Neuronal stem cell (in vitro differentiated cells): ENCODE measurements at regions not wholly inside any gene's neighbourhood (a gene's known extent, or its start where the extent isn't known, plus 50 kb on each side); places are given as distances from the start of the nearest gene placed in this dataset.
"Not testable (repeated sequence)": the region's sequence is repeated elsewhere in the genome, so short reads cannot be mapped to it uniquely, and the experiment has no call there.

Experiments used
- DNase-seq: peaks from one replicate; pipeline ENCODE4 v3.0.0-alpha.2; 2013; ENCODE audit warnings: low spot score
- H2AFZ ChIP-seq: one replicate; pipeline ENCODE4 v1.6.1; 2013; ENCODE audit warnings: mild to moderate bottlenecking, low read length, inconsistent platforms
- H2AK5ac ChIP-seq: 2 replicates; pipeline ENCODE4 v1.6.1; 2013; ENCODE audit warnings: low read depth, mild to moderate bottlenecking, inconsistent platforms, low read length, moderate library complexity, mixed read lengths
- H2BK120ac ChIP-seq: 2 replicates; pipeline ENCODE4 v1.6.1; 2013; ENCODE audit warnings: low read depth, mild to moderate bottlenecking, inconsistent platforms, low read length, moderate library complexity, mixed read lengths
- H2BK12ac ChIP-seq: one replicate; pipeline ENCODE4 v1.6.1; 2013; ENCODE audit warnings: low read length, inconsistent platforms
- H2BK15ac ChIP-seq: 2 replicates; pipeline ENCODE4 v1.6.1; 2013; ENCODE audit warnings: mild to moderate bottlenecking, low read length, inconsistent platforms, mixed read lengths
- H2BK5ac ChIP-seq: one replicate; pipeline ENCODE4 v1.6.1; 2013; ENCODE audit warnings: inconsistent platforms, mild to moderate bottlenecking, low read length, moderate library complexity
- H3K14ac ChIP-seq: one replicate; pipeline ENCODE4 v1.6.1; 2013; ENCODE audit warnings: low read length, inconsistent platforms
- H3K18ac ChIP-seq: 2 replicates; pipeline ENCODE4 v1.6.1; 2013; ENCODE audit warnings: low read length, inconsistent platforms
- H3K23ac ChIP-seq: 2 replicates; pipeline ENCODE4 v1.6.1; 2013; ENCODE audit warnings: low read depth, mild to moderate bottlenecking, mixed read lengths, low read length, inconsistent platforms; ENCODE audit not compliant: poor library complexity
- H3K27ac ChIP-seq: replicated peaks from 3 replicates; pipeline ENCODE4 v1.5.1; 2013; ENCODE audit warnings: low read length, inconsistent platforms
- H3K27me3 ChIP-seq, 3 experiments: 2 replicates each; pipeline ENCODE4 v1.6.1; 2013; ENCODE audit warnings: low read length in 3 of 3, mild to moderate bottlenecking in 2 of 3, inconsistent platforms in 1 of 3, low read depth in 1 of 3, mixed read lengths in 1 of 3, moderate library complexity in 1 of 3; ENCODE audit not compliant: control insufficient read depth in 3 of 3, insufficient read depth in 3 of 3
- H3K36me3 ChIP-seq, 2 donors: replicated peaks in 1 of 2; 2 replicates each; pipeline ENCODE4 v1.6.1; 2013; ENCODE audit warnings: low read length in 2 of 2; ENCODE audit not compliant: control insufficient read depth in 2 of 2, insufficient read depth in 2 of 2
- H3K4ac ChIP-seq: 2 replicates; pipeline ENCODE4 v1.6.1; 2013; ENCODE audit warnings: inconsistent platforms, mild to moderate bottlenecking, low read length, moderate library complexity
- H3K4me1 ChIP-seq, 2 donors: 1 replicate in 1 of 2; 2 replicates in 1 of 2; pipeline ENCODE4 v1.6.1; 2013; ENCODE audit warnings: low read length in 2 of 2, low read depth in 1 of 2; ENCODE audit not compliant: control insufficient read depth in 2 of 2, insufficient read depth in 1 of 2
- H3K4me2 ChIP-seq: one replicate; pipeline ENCODE4 v1.6.1; 2013; ENCODE audit warnings: mild to moderate bottlenecking, low read length, inconsistent platforms; ENCODE audit not compliant: insufficient read depth, poor library complexity, severe bottlenecking
- H3K4me3 ChIP-seq, 2 donors: 2 replicates each; pipeline ENCODE4 v1.5.1; 2013; ENCODE audit warnings: low read length in 2 of 2, mild to moderate bottlenecking in 2 of 2, inconsistent platforms in 1 of 2, moderate library complexity in 1 of 2
- H3K79me1 ChIP-seq: one replicate; pipeline ENCODE4 v1.6.1; 2013; ENCODE audit warnings: low read depth, mild to moderate bottlenecking, inconsistent platforms, low read length, moderate library complexity
- H3K9ac ChIP-seq: one replicate; pipeline ENCODE4 v1.6.1; 2013; ENCODE audit warnings: mild to moderate bottlenecking, low read depth, low read length, inconsistent platforms; ENCODE audit not compliant: poor library complexity
- H3K9me3 ChIP-seq, 2 donors: replicated peaks in 1 of 2; 2 replicates each; pipeline versions ENCODE3 to v1.6.1; 2013; ENCODE audit warnings: low read length in 2 of 2, mild to moderate bottlenecking in 2 of 2, inconsistent platforms in 1 of 2, low read depth in 1 of 2, mixed read lengths in 1 of 2, moderate library complexity in 1 of 2; ENCODE audit not compliant: control insufficient read depth in 2 of 2, insufficient read depth in 1 of 2
- H4K8ac ChIP-seq: one replicate; pipeline ENCODE4 v1.6.1; 2013; ENCODE audit warnings: low read depth, mild to moderate bottlenecking, inconsistent platforms, low read length, moderate library complexity
- H4K91ac ChIP-seq: one replicate; pipeline ENCODE4 v1.6.1; 2013; ENCODE audit warnings: low read length, low read depth, mild to moderate bottlenecking, inconsistent platforms; ENCODE audit not compliant: poor library complexity
- WGBS, 2 donors: extraction: QIAGEN DNeasy Blood & Tissue Kit; methylation state at CpG; one replicate each; pipeline ENCODE4 v1.1.7; 2013; ENCODE audit warnings: missing lambda C conversion rate in 2 of 2, mixed read lengths in 1 of 2; ENCODE audit not compliant: insufficient read length in 2 of 2, insufficient replicate concordance in 1 of 2; ENCODE audit errors: extremely low coverage in 2 of 2; 5-methylcytosine and 5-hydroxymethylcytosine counted together

DNA sequence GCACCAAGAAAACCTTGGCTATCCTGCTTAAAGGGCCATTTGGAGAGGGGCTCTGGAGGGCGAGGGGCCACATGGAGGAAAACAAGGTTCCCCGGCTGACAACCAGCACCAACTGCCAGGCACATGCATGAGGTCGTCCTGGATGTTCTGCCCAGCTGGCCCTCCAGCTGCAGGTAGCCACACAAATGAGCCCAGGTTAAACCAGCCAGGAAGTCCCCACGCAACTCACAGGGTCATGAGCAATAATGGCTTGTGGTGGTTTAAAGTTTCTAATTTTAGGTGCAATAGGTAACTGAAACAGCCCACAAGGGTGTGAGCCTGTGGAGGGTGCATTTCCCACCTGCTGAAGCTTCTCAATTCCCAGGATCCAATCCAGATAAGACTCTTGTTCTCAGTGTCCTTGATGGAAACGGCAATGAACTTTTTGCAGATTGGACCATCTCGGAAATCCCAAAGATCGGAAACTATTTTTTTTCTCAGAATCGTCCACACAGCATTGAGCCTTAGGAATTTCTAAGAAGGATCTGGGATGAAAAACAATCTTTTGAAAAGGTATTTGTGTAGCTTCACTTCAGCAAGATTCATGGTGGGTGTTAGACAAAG is 123.2 kb downstream of the UNC93B1 start:
- H3K14ac ChIP-seq: not testable (repeated sequence)

GRCh38 chr11:67878666-67879065 is 125.2 kb downstream of the UNC93B1 start:
- WGBS, 2 donors: no CpG with 5 or more reads among the region's 3 CpGs
- H3K18ac ChIP-seq, H3K4ac ChIP-seq, H2BK120ac ChIP-seq, H3K4me1 ChIP-seq, H3K36me3 ChIP-seq, H4K91ac ChIP-seq, H2BK5ac ChIP-seq, H3K9me3 ChIP-seq, H4K8ac ChIP-seq, H3K14ac ChIP-seq, H2AK5ac ChIP-seq, H3K4me2 ChIP-seq, H3K23ac ChIP-seq, H3K9ac ChIP-seq, H3K27me3 ChIP-seq, DNase-seq, H3K79me1 ChIP-seq, H2BK12ac ChIP-seq, H2AFZ ChIP-seq, H3K27ac ChIP-seq, H2BK15ac ChIP-seq, H3K4me3 ChIP-seq: not testable (repeated sequence)

More for the DNA sequence above, 123.2 kb downstream of the UNC93B1 start:
- not testable (repeated sequence) for H3K27me3 ChIP-seq, H3K36me3 ChIP-seq, H2BK15ac ChIP-seq, H2BK12ac ChIP-seq, H3K27ac ChIP-seq, H3K9ac ChIP-seq, H2BK120ac ChIP-seq, H3K23ac ChIP-seq, H4K91ac ChIP-seq, H3K9me3 ChIP-seq, H3K18ac ChIP-seq, H2AFZ ChIP-seq, H3K79me1 ChIP-seq, H4K8ac ChIP-seq, H2AK5ac ChIP-seq, H3K4me1 ChIP-seq, H3K4me2 ChIP-seq, H3K4ac ChIP-seq, H2BK5ac ChIP-seq, H3K4me3 ChIP-seq, DNase-seq
- no CpG with 5 or more reads among the region's 8 CpGs for WGBS, 2 donors

GRCh38 chr11:67877316-67877715 is 126.6 kb downstream of the UNC93B1 start:
- H3K18ac ChIP-seq, DNase-seq, H3K9ac ChIP-seq, H3K4me1 ChIP-seq, H3K36me3 ChIP-seq, H3K4ac ChIP-seq, H4K91ac ChIP-seq, H3K27me3 ChIP-seq, H2BK12ac ChIP-seq, H2AK5ac ChIP-seq, H3K9me3 ChIP-seq, H3K79me1 ChIP-seq, H2BK120ac ChIP-seq, H3K27ac ChIP-seq, H3K4me3 ChIP-seq, H3K4me2 ChIP-seq, H3K23ac ChIP-seq, H2BK15ac ChIP-seq, H3K14ac ChIP-seq, H4K8ac ChIP-seq, H2AFZ ChIP-seq, H2BK5ac ChIP-seq: not testable (repeated sequence)
- WGBS, 2 donors: no CpG with 5 or more reads among the region's 4 CpGs

DNA sequence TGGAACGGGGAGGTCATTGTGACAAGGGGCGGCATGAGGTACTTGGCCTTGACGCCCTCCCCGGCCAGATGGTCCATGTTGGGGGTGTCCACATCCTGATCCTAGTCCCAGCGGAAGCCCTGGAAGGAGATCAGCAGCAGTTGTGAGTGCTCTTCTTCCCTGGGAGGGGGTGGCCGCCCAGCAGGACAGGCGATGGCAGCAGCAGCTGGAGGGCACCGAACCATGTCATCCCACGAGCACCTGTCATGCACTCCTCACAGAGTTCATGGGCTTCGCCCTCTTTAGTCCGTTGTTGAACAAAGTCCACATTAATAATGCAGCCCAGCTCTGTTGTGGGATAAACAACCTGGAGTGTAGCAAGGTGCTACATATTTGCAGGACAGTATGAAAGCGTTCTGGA is 130.7 kb downstream of the UNC93B1 start:
- no CpG with 5 or more reads among the region's 12 CpGs for WGBS, 2 donors

More for the DNA sequence above, 130.7 kb downstream of the UNC93B1 start:
- H2BK12ac ChIP-seq, H3K4me1 ChIP-seq, H3K4me3 ChIP-seq, H3K4me2 ChIP-seq, H3K27ac ChIP-seq, DNase-seq, H4K91ac ChIP-seq, H2AFZ ChIP-seq, H3K23ac ChIP-seq, H3K9me3 ChIP-seq, H3K36me3 ChIP-seq, H4K8ac ChIP-seq, H2BK15ac ChIP-seq, H2BK120ac ChIP-seq, H3K9ac ChIP-seq, H3K14ac ChIP-seq, H3K4ac ChIP-seq, H3K27me3 ChIP-seq, H2AK5ac ChIP-seq, H3K79me1 ChIP-seq: not testable (repeated sequence)
- H3K18ac ChIP-seq: peak overlapping the region; percentile 48
- peak overlapping the region; percentile 39 for H2BK5ac ChIP-seq
